Trophoblast cell (in vitro differentiated cells and primary cell): ENCODE measurements at regions not wholly inside any gene's neighbourhood (a gene's known extent, or its start where the extent isn't known, plus 50 kb on each side); places are given as distances from the start of the nearest gene placed in this dataset.

ENCODE experiments used
- DNase-seq, 2 donors: peaks; one replicate each; pipeline ENCODE4 v3.0.0-alpha.2; 2016
- H2AFZ ChIP-seq: 2 replicates; pipeline ENCODE4 v1.6.1; 2013; ENCODE audit warnings: low read length, moderate library complexity, mild to moderate bottlenecking; ENCODE audit not compliant: insufficient read depth, poor library complexity
- H2AK5ac ChIP-seq: 2 replicates; pipeline ENCODE4 v1.6.1; 2013; ENCODE audit warnings: mild to moderate bottlenecking, low read length
- H2BK120ac ChIP-seq: 2 replicates; pipeline ENCODE4 v1.6.1; 2013; ENCODE audit warnings: low read length, mild to moderate bottlenecking, moderate library complexity; ENCODE audit not compliant: insufficient read depth, poor library complexity
- H2BK12ac ChIP-seq: 2 replicates; pipeline ENCODE4 v1.6.1; 2013; ENCODE audit warnings: mild to moderate bottlenecking, low read length, moderate library complexity
- H2BK5ac ChIP-seq: 2 replicates; pipeline ENCODE4 v1.6.1; 2013; ENCODE audit warnings: low read length, low read depth, moderate library complexity, mild to moderate bottlenecking; ENCODE audit not compliant: poor library complexity
- H3K14ac ChIP-seq: 2 replicates; pipeline ENCODE4 v1.6.1; 2013; ENCODE audit warnings: mild to moderate bottlenecking, low read length
- H3K18ac ChIP-seq: 2 replicates; pipeline ENCODE4 v1.6.1; 2013; ENCODE audit warnings: mild to moderate bottlenecking, low read length
- H3K23ac ChIP-seq: 2 replicates; pipeline ENCODE4 v1.6.1; 2013; ENCODE audit warnings: low read length
- H3K27ac ChIP-seq: 2 replicates; pipeline ENCODE4 v1.5.1; 2013; ENCODE audit warnings: low read depth, mild to moderate bottlenecking, inconsistent platforms, low read length, moderate library complexity
- H3K27me3 ChIP-seq: 2 replicates; pipeline ENCODE4 v1.6.1; 2013; ENCODE audit warnings: inconsistent platforms, mild to moderate bottlenecking, low read length, moderate library complexity; ENCODE audit not compliant: insufficient read depth
- H3K36me3 ChIP-seq, 2 experiments: 1 replicate in 1 of 2; 2 replicates in 1 of 2; pipeline ENCODE4 v1.6.1; 2013; ENCODE audit warnings: low read length in 2 of 2, mild to moderate bottlenecking in 2 of 2, moderate library complexity in 1 of 2; ENCODE audit not compliant: insufficient read depth in 2 of 2, control insufficient read depth in 1 of 2
- H3K4ac ChIP-seq: 2 replicates; pipeline ENCODE4 v1.6.1; 2013; ENCODE audit warnings: low read depth, mild to moderate bottlenecking, low read length, moderate library complexity
- H3K4me1 ChIP-seq, 2 experiments: 1 replicate in 1 of 2; 2 replicates in 1 of 2; pipeline ENCODE4 v1.6.1; 2013; ENCODE audit warnings: low read length in 2 of 2, mild to moderate bottlenecking in 2 of 2, moderate library complexity in 1 of 2; ENCODE audit not compliant: insufficient read depth in 2 of 2, control insufficient read depth in 1 of 2
- H3K4me2 ChIP-seq: 2 replicates; pipeline ENCODE4 v1.6.1; 2013; ENCODE audit warnings: inconsistent platforms, mild to moderate bottlenecking, low read length, moderate library complexity
- H3K4me3 ChIP-seq: 2 replicates; pipeline ENCODE4 v1.5.1; 2013; ENCODE audit warnings: mild to moderate bottlenecking, low read depth, low read length, inconsistent platforms
- H3K79me1 ChIP-seq: one replicate; pipeline ENCODE4 v1.6.1; 2013; ENCODE audit warnings: low read length
- H3K79me2 ChIP-seq: 2 replicates; pipeline ENCODE4 v1.6.1; 2013; ENCODE audit warnings: low read length, mild to moderate bottlenecking; ENCODE audit not compliant: control insufficient read depth, insufficient read depth, poor library complexity
- H3K9ac ChIP-seq: 2 replicates; pipeline ENCODE4 v1.6.1; 2013; ENCODE audit warnings: mild to moderate bottlenecking, low read length
- H3K9me3 ChIP-seq: 2 replicates; pipeline ENCODE4 v1.6.1; 2013; ENCODE audit warnings: low read depth, mild to moderate bottlenecking, control low read depth, inconsistent platforms, low read length; ENCODE audit not compliant: insufficient read depth
- H4K12ac ChIP-seq: 2 replicates; pipeline ENCODE4 v1.6.1; 2013; ENCODE audit warnings: low read depth, mild to moderate bottlenecking, low read length, moderate library complexity
- H4K8ac ChIP-seq: 2 replicates; pipeline ENCODE4 v1.6.1; 2013; ENCODE audit warnings: low read depth, mild to moderate bottlenecking, low read length, moderate library complexity
- H4K91ac ChIP-seq: one replicate; pipeline ENCODE4 v1.6.1; 2013; ENCODE audit warnings: low read depth, mild to moderate bottlenecking, low read length, moderate library complexity
- WGBS: extraction: QIAGEN DNeasy Blood & Tissue Kit; methylation state at CpG from one replicate; pipeline ENCODE4 v1.1.7; 2013; ENCODE audit warnings: missing lambda C conversion rate; ENCODE audit not compliant: insufficient read length, insufficient coverage; ENCODE audit errors: extremely low coverage; 5-methylcytosine and 5-hydroxymethylcytosine counted together

DNA sequence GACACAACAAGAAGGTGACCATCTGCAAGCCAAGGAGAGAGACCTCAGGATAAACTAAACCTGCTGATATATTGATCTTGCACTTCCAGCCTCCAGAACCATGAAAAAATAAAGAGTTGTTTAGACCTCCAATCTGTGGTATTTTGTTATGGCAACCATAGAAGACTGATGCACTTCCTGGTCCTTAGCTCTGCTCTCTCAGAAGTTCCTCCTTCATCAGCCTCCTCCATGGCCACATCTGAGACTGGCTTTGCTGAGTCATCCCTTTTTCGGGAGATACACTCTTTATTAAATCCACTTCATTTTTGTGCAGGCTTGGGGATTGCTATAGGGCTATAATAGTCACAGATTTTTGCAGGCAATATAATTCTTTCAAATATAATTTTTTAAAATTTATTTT lies 89.6 kb upstream of the ATF7IP start:
- H3K4ac ChIP-seq, result no peak overlapping the region
- H4K12ac ChIP-seq, result no peak overlapping the region
- H3K4me1 ChIP-seq, result peaks cover 0 to 3% of the 10 kb centered on the region in 2 experiments
- no peaks in the 10 kb centered on the region for H3K36me3 ChIP-seq
- no peak overlapping the region for H2BK12ac ChIP-seq
- no peak overlapping the region for H3K4me3 ChIP-seq
- no peaks in the 10 kb centered on the region for H3K79me2 ChIP-seq
- H3K27me3 ChIP-seq, result no peaks in the 10 kb centered on the region
- H3K79me1 ChIP-seq, result peaks cover 2% of the 10 kb centered on the region
- no peak overlapping the region for H3K4me2 ChIP-seq
- H3K27ac ChIP-seq, result no peak overlapping the region
- H2AK5ac ChIP-seq, result no peak overlapping the region
- no peak overlapping the region for H2BK120ac ChIP-seq
- H3K23ac ChIP-seq, result no peak overlapping the region
- DNase-seq, result no peak
- H4K8ac ChIP-seq, result no peak overlapping the region
- no peak overlapping the region for H3K14ac ChIP-seq
- H3K9ac ChIP-seq, result no peak overlapping the region
- no peak overlapping the region for H3K18ac ChIP-seq
- no CpG with 5 or more reads among the region's 1 CpG for WGBS
- H3K9me3 ChIP-seq, result no peaks in the 10 kb centered on the region
- H4K91ac ChIP-seq, result no peak overlapping the region
- no peak overlapping the region for H2BK5ac ChIP-seq
- H2AFZ ChIP-seq, result no peak overlapping the region

DNA sequence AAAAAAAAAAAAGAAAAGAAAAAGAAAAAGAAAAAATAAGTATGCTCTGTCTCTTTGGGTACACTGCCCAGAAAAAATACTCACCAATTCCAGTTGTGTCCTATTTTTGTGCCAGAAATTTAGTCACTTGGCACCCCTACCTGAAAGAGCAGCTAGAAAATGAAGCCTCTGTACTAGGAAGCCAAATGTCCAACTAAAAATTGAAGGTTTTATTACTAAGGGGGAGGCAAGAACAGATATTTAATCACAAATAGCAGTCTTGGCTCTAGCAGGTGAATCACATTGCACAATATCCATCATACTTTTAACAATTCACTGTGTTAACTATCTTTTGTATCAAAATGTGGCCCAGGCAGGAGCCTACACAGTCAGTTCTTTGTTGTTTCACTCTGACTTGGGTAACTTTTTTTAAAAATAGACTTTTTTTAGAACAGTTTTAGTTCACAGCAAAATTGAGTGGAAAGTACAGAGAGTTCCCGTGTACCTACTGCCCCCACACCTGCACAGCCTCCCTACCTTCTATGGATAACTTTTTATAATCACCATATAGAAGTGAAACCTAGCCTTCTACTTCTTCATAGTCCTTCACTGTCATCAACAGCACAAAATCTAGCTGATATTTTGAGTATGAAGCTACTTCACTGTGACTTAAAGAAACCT lies 87.1 kb upstream of the ATF7IP start:
- Histone ChIP-seq H3K27me3 (no peaks in the 10 kb centered on the region), H4K8ac (no peak overlapping the region), H2BK5ac (no peak overlapping the region), H4K91ac (no peak overlapping the region), H2AFZ (no peak overlapping the region), H3K18ac (no peak overlapping the region), H3K27ac (no peak overlapping the region), H2BK12ac (no peak overlapping the region), H3K4me2 (no peak overlapping the region), H3K4me3 (no peak overlapping the region), H3K79me1 (peaks cover 2% of the 10 kb centered on the region), H4K12ac (no peak overlapping the region), H3K23ac (no peak overlapping the region), H3K9me3 (no peaks in the 10 kb centered on the region), H3K36me3 (no peaks in the 10 kb centered on the region), H2AK5ac (no peak overlapping the region), H3K9ac (no peak overlapping the region), H2BK120ac (no peak overlapping the region), H3K79me2 (no peaks in the 10 kb centered on the region), H3K4me1 (peaks cover 0 to 3% of the 10 kb centered on the region in 2 experiments), H3K14ac (no peak overlapping the region), H3K4ac (no peak overlapping the region)
- WGBS, result no CpG with 5 or more reads among the region's 1 CpG
- no peak for DNase-seq

DNA sequence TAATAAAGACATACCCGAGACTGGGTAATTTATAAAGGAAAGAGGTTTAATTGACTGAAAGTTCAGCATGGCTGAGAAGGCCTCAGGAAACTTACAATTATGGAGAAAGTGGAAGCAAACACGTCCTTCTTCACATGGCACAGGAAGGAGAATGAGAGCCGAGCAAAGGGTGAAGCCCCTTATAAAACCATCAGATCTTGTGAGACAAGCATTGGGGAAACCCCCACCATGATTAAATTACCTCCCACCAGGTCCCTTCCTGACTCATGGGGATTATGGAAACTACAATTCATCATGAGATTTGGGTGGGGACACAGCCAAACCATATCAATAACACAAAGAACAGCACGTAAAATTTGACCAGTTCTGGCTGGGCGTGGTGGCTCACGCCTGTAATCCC lies 85.6 kb upstream of the ATF7IP start:
- H3K18ac ChIP-seq, result no peak overlapping the region
- no peak overlapping the region for H3K23ac ChIP-seq
- no peak overlapping the region for H3K14ac ChIP-seq
- H3K4me1 ChIP-seq, result peaks cover 3 to 4% of the 10 kb centered on the region in 2 experiments
- H3K36me3 ChIP-seq, result no peaks in the 10 kb centered on the region
- no CpG with 5 or more reads among the region's 6 CpGs for WGBS
- H3K4me2 ChIP-seq, result no peak overlapping the region
- H2BK12ac ChIP-seq, result no peak overlapping the region
- H3K9me3 ChIP-seq, result no peaks in the 10 kb centered on the region
- no peak overlapping the region for H2AK5ac ChIP-seq
- no peaks in the 10 kb centered on the region for H3K27me3 ChIP-seq
- no peak overlapping the region for H3K27ac ChIP-seq
- DNase-seq, result no peak
- H4K8ac ChIP-seq, result no peak overlapping the region
- no peak overlapping the region for H4K12ac ChIP-seq
- no peak overlapping the region for H2BK5ac ChIP-seq
- no peak overlapping the region for H3K4me3 ChIP-seq
- no peak overlapping the region for H4K91ac ChIP-seq
- no peak overlapping the region for H2BK120ac ChIP-seq
- no peak overlapping the region for H3K9ac ChIP-seq
- peaks cover 2% of the 10 kb centered on the region for H3K79me1 ChIP-seq
- H2AFZ ChIP-seq, result no peak overlapping the region
- no peaks in the 10 kb centered on the region for H3K79me2 ChIP-seq
- H3K4ac ChIP-seq, result no peak overlapping the region

DNA sequence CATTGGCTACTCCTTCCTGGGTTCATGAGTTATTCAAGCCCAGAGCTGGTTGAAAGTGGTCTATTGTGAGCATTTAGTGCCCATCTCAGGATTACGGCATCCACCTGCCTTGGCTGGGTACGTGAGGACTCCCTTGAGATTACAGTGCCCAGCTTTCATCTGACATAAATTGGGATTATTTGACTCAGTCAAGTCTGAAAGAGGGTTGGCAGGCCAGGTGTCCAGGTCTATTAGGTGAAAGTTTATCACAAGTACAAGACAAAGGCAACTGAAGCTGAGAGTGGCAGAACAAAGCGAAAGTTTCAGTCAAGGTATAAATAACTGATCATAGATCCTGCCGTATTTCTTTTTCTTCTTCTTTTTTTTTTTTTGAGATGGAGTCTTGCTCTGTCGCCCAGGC lies 84.6 kb upstream of the ATF7IP start:
- H3K27me3 ChIP-seq, result no peaks in the 10 kb centered on the region
- H3K14ac ChIP-seq, result no peak overlapping the region
- WGBS, result no CpG with 5 or more reads among the region's 5 CpGs
- H3K79me2 ChIP-seq, result no peaks in the 10 kb centered on the region
- no peak overlapping the region for H3K4me2 ChIP-seq
- H3K18ac ChIP-seq, result no peak overlapping the region
- no peak overlapping the region for H3K4me3 ChIP-seq
- H4K12ac ChIP-seq, result no peak overlapping the region
- H2BK5ac ChIP-seq, result no peak overlapping the region
- H3K9me3 ChIP-seq, result no peaks in the 10 kb centered on the region
- no peak for DNase-seq
- H3K79me1 ChIP-seq, result peaks cover 2% of the 10 kb centered on the region
- H2AK5ac ChIP-seq, result no peak overlapping the region
- H4K8ac ChIP-seq, result no peak overlapping the region
- H4K91ac ChIP-seq, result no peak overlapping the region
- H3K9ac ChIP-seq, result no peak overlapping the region
- no peak overlapping the region for H3K27ac ChIP-seq
- no peak overlapping the region for H3K4ac ChIP-seq
- peaks cover 3 to 4% of the 10 kb centered on the region in 2 experiments for H3K4me1 ChIP-seq
- no peak overlapping the region for H2BK120ac ChIP-seq
- no peak overlapping the region for H2AFZ ChIP-seq
- no peak overlapping the region for H2BK12ac ChIP-seq
- H3K36me3 ChIP-seq, result no peaks in the 10 kb centered on the region
- H3K23ac ChIP-seq, result no peak overlapping the region
